HCT116 (cell line): ENCODE measurements at regions not wholly inside any gene's neighbourhood (a gene's known extent, or its start where the extent isn't known, plus 50 kb on each side); places are given as distances from the start of the nearest gene placed in this dataset.

Source experiments
- ATAC-seq: fragments of 200-7000 bp; cut with Tn5 transposase; 2 replicates; pipeline ENCODE4 v1.9.1; 2020; ENCODE audit warnings: mild to moderate bottlenecking, moderate library complexity
- BruUV-seq: library from RNA; stranded (reverse); fragments of 400-500 nt; replicated peaks from 2 replicates; lab custom pipeline; 2021; lab: Mats Ljungman, UMichigan
- CTCF ChIA-PET: fragments of 300-600 bp; sonication (Branson Sonifier 250); formaldehyde crosslinking; loops from one replicate; lab custom pipeline; 2021; ENCODE audit warnings: antibody characterized with exemption; lab: Charles Lee
- POLR2A ChIA-PET: fragments of 300-600, 350-600 bp; sonication (Branson Sonifier 250); formaldehyde crosslinking; loops from one replicate; lab custom pipeline; 2021; ENCODE audit warnings: antibody characterized with exemption; lab: Charles Lee
- RAD21 ChIA-PET, 2 experiments: fragments of 300-600 bp; sonication (Branson Sonifier 250); formaldehyde crosslinking; loops; one replicate each; lab custom pipeline; 2023; ENCODE audit warnings: low total read pairs in 2 of 2; ENCODE audit not compliant: uncharacterized antibody in 2 of 2, unreplicated experiment in 2 of 2, low non-redundant PET in 1 of 2; lab: Charles Lee
- DNase-seq: peaks from one replicate; pipeline ENCODE4 v3.0.0-alpha.2; 2010; ENCODE audit warnings: low read depth, low spot score
- H2AFZ ChIP-seq: fragments of 200-600 bp; shearing (Covaris generic), sonication (generic); 2 replicates; pipeline ENCODE4 v1.6.1; 2017; ENCODE audit warnings: low read depth, mixed run types, mixed read lengths, antibody characterized with exemption, low read length; ENCODE audit not compliant: poor library complexity, severe bottlenecking
- H3K27ac ChIP-seq: 2 replicates; pipeline ENCODE4 v1.5.1; 2012; ENCODE audit warnings: low read depth, low read length
- H3K27me3 ChIP-seq: fragments of 200-600 bp; sonication (generic); 2 replicates; pipeline ENCODE4 v1.6.1; 2016; ENCODE audit warnings: mixed run types, low read length, mixed read lengths; ENCODE audit not compliant: insufficient read depth
- H3K36me3 ChIP-seq, 2 experiments: fragments of 200-500 bp in 1 of 2; fragments of 200-600 bp in 1 of 2; sonication (Bioruptor generic) in 1 of 2; sonication (generic) in 1 of 2; 2 replicates each; pipeline versions ENCODE4 v1.5.1 to v1.6.1; 2014 to 2016; ENCODE audit warnings: low read length in 2 of 2, inconsistent platforms in 1 of 2, mixed read lengths in 1 of 2, mixed run types in 1 of 2; ENCODE audit not compliant: insufficient read depth in 2 of 2, control insufficient read depth in 1 of 2
- H3K4me1 ChIP-seq, 2 experiments: fragments of 200-600 bp in 1 of 2; sonication (generic) in 1 of 2; 2 replicates each; pipeline versions ENCODE4 v1.5.1 to v1.6.1; 2012 to 2017; ENCODE audit warnings: low read length in 2 of 2, inconsistent platforms in 1 of 2, mild to moderate bottlenecking in 1 of 2, mixed read lengths in 1 of 2, mixed run types in 1 of 2, moderate library complexity in 1 of 2; ENCODE audit not compliant: insufficient read depth in 2 of 2, control insufficient read depth in 1 of 2
- H3K4me2 ChIP-seq: fragments of 200-600 bp; sonication (generic); 2 replicates; pipeline ENCODE4 v1.6.1; 2017; ENCODE audit warnings: mixed run types, low read length, mixed read lengths
- H3K4me3 ChIP-seq, 2 experiments: fragments of 200-600 bp in 1 of 2; sonication (generic) in 1 of 2; replicated peaks in 1 of 2; 2 replicates each; pipeline ENCODE4 v1.5.1; 2011 to 2016; ENCODE audit warnings: low read length in 2 of 2, control low read depth in 1 of 2, low read depth in 1 of 2, mild to moderate bottlenecking in 1 of 2, mixed read lengths in 1 of 2, mixed run types in 1 of 2
- H3K79me2 ChIP-seq: fragments of 200-600 bp; sonication (generic); 2 replicates; pipeline ENCODE4 v1.6.1; 2017; ENCODE audit warnings: mild to moderate bottlenecking, mixed run types, low read length, moderate library complexity, mixed read lengths; ENCODE audit not compliant: insufficient read depth
- H3K9ac ChIP-seq: fragments of 200-600 bp; sonication (generic); 2 replicates; pipeline ENCODE4 v1.6.1; 2016; ENCODE audit warnings: low read length, mixed read lengths
- H3K9me2 ChIP-seq: fragments of 200-600 bp; sonication (generic), shearing (Covaris generic); 2 replicates; pipeline ENCODE4 v1.6.1; 2017; ENCODE audit warnings: mixed run types, mild to moderate bottlenecking, moderate library complexity; ENCODE audit not compliant: insufficient read depth
- H3K9me3 ChIP-seq, 2 experiments: fragments of 200-500 bp in 1 of 2; fragments of 200-600 bp in 1 of 2; sonication (Bioruptor generic) in 1 of 2; sonication (generic) in 1 of 2; 2 replicates each; pipeline ENCODE4 v1.6.1; 2014 to 2017; ENCODE audit warnings: low read length in 2 of 2, mixed read lengths in 2 of 2, inconsistent platforms in 1 of 2, low read depth in 1 of 2, mild to moderate bottlenecking in 1 of 2, mixed run types in 1 of 2, moderate library complexity in 1 of 2; ENCODE audit not compliant: control insufficient read depth in 1 of 2, insufficient read depth in 1 of 2
- H4K20me1 ChIP-seq: fragments of 200-600 bp; sonication (generic), shearing (Covaris generic); 2 replicates; pipeline ENCODE4 v1.6.1; 2017; ENCODE audit warnings: mixed run types, mild to moderate bottlenecking, moderate library complexity; ENCODE audit not compliant: insufficient read depth
- CBX3 ChIP-seq: IDR thresholded peaks from 2 replicates; pipeline ENCODE4 v1.6.1; 2012; ENCODE audit warnings: low read depth
- ELF1 ChIP-seq: IDR thresholded peaks from 2 replicates; pipeline ENCODE4 v1.6.1; 2012; ENCODE audit warnings: low read depth, borderline replicate concordance
- EZH2phosphoT487 ChIP-seq: fragments of 200-600 bp; IDR thresholded peaks from 2 replicates; pipeline ENCODE4 v1.6.1; 2018; ENCODE audit warnings: antibody characterized with exemption, borderline replicate concordance
- POLR2AphosphoS5 ChIP-seq: IDR thresholded peaks from 2 replicates; pipeline ENCODE4 v1.6.1; 2011; ENCODE audit warnings: mild to moderate bottlenecking, low read depth, low read length, moderate library complexity
- SIN3A ChIP-seq: IDR thresholded peaks from 2 replicates; pipeline ENCODE4 v1.6.1; 2012; ENCODE audit warnings: low read depth
- SP1 ChIP-seq: IDR thresholded peaks from 2 replicates; pipeline ENCODE4 v1.6.1; 2012; ENCODE audit warnings: low read depth
- TCF7L2 ChIP-seq: IDR thresholded peaks from 2 replicates; pipeline ENCODE4 v1.7.0; 2011; ENCODE audit warnings: borderline replicate concordance, inconsistent platforms; ENCODE audit not compliant: insufficient read depth, insufficient read length; ENCODE audit errors: extremely low read depth
- ZFX ChIP-seq: fragments of 450-650 bp; IDR thresholded peaks from 2 replicates; pipeline ENCODE4 v1.6.1; 2017
- intact Hi-C: fragments of 100-400 bp; cut with micrococcal nuclease; formaldehyde crosslinking; loops from 2 replicates; pipeline ENCODE4 v1.10.0; 2022
- TF ChIP-seq, protein P1 (sequence below): IDR thresholded peaks from 2 replicates; pipeline ENCODE4 v1.6.1; 2012
- TF ChIP-seq, protein P2 (sequence below): IDR thresholded peaks from 2 replicates; pipeline ENCODE4 v1.6.1; 2011; ENCODE audit warnings: mild to moderate bottlenecking, low read length, moderate library complexity; ENCODE audit not compliant: insufficient replicate concordance; ENCODE audit errors: extremely low read depth

DNA sequence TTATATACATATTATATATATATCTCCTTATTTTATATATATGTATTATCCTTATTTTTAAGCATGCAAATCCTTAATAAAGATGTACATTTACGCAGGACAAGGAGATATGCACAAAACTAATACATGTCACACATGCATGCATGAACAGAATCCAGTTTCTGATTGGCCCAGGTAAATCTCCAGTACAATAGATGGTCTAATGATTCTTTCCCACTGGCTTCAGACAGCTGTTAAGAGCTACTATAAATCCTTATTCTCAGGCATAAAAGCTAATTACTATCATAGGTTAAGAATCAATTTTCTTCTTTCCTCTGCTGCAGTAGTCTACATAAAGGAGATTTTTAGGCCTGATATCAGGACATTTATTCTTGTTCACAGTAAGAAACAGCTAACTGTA is 689.8 kb downstream of the KCTD8 start:
- ATAC-seq (no peak), DNase-seq (no peak)
- Histone ChIP-seq H3K36me3 (no peaks in the 10 kb centered on the region), H2AFZ (no peak overlapping the region), H3K4me3 (no peak overlapping the region), H3K4me2 (no peak overlapping the region), H3K9ac (no peak overlapping the region), H3K79me2 (no peaks in the 10 kb centered on the region), H3K9me3 (peaks cover 0 to 36% of the 10 kb centered on the region in 2 experiments; a peak in 2 of 4 replicates), H3K27ac (no peak overlapping the region), H3K4me1 (no peaks in the 10 kb centered on the region), H3K27me3 (no peaks in the 10 kb centered on the region), H3K9me2 (no peaks in the 10 kb centered on the region), H4K20me1 (no peaks in the 10 kb centered on the region)
- intact Hi-C loops, result no loop called here
- RAD21 ChIA-PET, result no interaction called here
- no peak for TF ChIP-seq CBX3
- TF ChIP-seq SIN3A, result no peak
- no peak for TF ChIP-seq ZFX
- TF ChIP-seq ELF1, result no peak
- TF ChIP-seq TCF7L2, result no peak
- TF ChIP-seq POLR2AphosphoS5, result no peak
- TF ChIP-seq, protein P1, sequence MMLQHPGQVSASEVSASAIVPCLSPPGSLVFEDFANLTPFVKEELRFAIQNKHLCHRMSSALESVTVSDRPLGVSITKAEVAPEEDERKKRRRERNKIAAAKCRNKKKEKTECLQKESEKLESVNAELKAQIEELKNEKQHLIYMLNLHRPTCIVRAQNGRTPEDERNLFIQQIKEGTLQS, result no peak
- no peak for TF ChIP-seq EZH2phosphoT487
- CTCF ChIA-PET, result no interaction called here
- POLR2A ChIA-PET, result no interaction called here
- BruUV-seq, result no TSS peak

DNA sequence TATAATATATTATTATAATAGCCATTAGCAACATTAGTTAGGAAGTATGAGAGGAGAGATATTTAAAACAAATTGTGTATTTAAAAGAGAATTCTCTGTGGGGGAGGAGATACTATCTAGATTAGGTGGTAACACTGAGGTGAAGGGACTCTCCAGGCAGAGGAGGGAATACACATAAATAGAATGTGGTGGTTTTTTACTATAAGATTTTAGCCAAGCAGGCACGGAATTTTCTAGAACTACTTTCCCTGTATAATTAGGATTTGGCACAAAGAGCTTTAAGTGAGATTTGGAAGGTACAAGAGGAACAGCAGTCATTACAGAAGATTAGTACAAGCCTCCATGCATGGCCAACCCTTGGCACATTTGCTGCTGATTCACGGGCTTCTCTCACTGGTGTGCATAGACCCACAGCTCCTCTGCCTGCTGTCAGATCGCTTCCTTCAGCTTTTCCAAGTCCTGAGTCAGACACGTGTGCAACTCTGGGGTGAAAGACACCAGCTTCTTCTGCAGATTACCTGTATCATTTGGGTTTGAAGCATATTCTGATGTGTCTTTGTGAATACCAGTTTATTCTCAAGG is 685.5 kb downstream of the KCTD8 start:
- no TSS peak for BruUV-seq
- H3K4me3 ChIP-seq, result no peak overlapping the region
- ATAC-seq (no peak), DNase-seq (no peak)
- H2AFZ ChIP-seq, result no peak overlapping the region
- no peaks in the 10 kb centered on the region for H4K20me1 ChIP-seq
- H3K79me2 ChIP-seq, result no peaks in the 10 kb centered on the region
- ChIA-PET POLR2A (no interaction called here), RAD21 (no interaction called here), CTCF (no interaction called here)
- H3K9ac ChIP-seq, result no peak overlapping the region
- H3K36me3 ChIP-seq, result no peaks in the 10 kb centered on the region
- no peaks in the 10 kb centered on the region for H3K4me1 ChIP-seq
- no peaks in the 10 kb centered on the region for H3K27me3 ChIP-seq
- intact Hi-C loops, result no loop called here
- no peak overlapping the region for H3K4me2 ChIP-seq
- peaks cover 8 to 33% of the 10 kb centered on the region in 2 experiments; a peak in 2 of 4 replicates for H3K9me3 ChIP-seq
- TF ChIP-seq CBX3 (no peak), ELF1 (no peak), SP1 (no peak), TCF7L2 (no peak)
- TF ChIP-seq, protein P2, sequence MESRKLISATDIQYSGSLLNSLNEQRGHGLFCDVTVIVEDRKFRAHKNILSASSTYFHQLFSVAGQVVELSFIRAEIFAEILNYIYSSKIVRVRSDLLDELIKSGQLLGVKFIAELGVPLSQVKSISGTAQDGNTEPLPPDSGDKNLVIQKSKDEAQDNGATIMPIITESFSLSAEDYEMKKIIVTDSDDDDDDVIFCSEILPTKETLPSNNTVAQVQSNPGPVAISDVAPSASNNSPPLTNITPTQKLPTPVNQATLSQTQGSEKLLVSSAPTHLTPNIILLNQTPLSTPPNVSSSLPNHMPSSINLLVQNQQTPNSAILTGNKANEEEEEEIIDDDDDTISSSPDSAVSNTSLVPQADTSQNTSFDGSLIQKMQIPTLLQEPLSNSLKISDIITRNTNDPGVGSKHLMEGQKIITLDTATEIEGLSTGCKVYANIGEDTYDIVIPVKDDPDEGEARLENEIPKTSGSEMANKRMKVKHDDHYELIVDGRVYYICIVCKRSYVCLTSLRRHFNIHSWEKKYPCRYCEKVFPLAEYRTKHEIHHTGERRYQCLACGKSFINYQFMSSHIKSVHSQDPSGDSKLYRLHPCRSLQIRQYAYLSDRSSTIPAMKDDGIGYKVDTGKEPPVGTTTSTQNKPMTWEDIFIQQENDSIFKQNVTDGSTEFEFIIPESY, result no peak
- no peak overlapping the region for H3K27ac ChIP-seq
- no peaks in the 10 kb centered on the region for H3K9me2 ChIP-seq
